ENCODE measurements at regions not wholly inside any gene's neighbourhood (a gene's known extent, or its start where the extent isn't known, plus 50 kb on each side); places are given as distances from the start of the nearest gene placed in this dataset.
"Not testable (repeated sequence)": the region's sequence is repeated elsewhere in the genome, so short reads cannot be mapped to it uniquely, and the experiment has no call there.

DNA sequence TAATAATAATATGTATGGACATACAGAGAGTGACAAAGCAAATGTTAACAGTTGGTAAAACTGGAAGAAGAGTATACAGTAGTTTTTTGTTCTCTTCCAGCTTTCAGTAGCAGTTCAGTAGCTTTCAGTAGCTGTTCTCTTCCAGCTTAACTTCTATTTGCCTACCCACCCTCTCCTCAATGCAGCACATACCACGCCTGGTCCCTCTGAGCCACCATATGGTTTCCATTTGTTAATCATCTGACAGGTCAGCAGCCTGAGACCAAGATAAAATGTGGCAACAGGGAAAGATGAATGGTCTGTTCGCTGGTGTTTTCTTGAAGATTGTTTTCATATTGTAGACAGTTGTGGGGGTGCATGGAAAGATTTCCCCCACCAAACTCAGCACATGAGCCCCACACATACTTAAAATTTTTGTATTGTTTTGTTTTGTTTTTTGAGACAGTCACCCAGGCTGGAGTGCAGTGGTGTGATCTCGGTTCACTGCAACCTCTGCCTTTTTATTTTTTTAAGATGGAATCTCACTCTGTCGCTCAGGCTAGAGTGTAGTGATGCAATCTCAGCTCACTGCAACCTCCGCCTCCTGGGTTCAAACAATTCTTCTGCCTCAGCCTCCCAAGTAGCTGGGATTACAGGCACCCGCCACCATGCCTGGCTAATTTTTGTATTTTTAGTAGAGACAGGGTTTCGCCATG is 56.8 kb downstream of the ATP6V0E2 start:
- DNase-seq (ENCODE audit: low read depth, low spot score): not testable (repeated sequence)

GRCh38 chr7:149933776-149934175 is 60.0 kb downstream of the ATP6V0E2 start:
- DNase-seq (ENCODE audit: low read depth, low spot score): not testable (repeated sequence)

- DNase-seq (ENCODE audit: low read depth, low spot score): not testable (repeated sequence)
Observed at GRCh38 chr7:149947346-149947745, 73.6 kb downstream of the ATP6V0E2 start.

GRCh38 chr7:149948444-149948843 is 74.7 kb downstream of the ATP6V0E2 start:
- not testable (repeated sequence) for DNase-seq (ENCODE audit: low read depth, low spot score)

DNA sequence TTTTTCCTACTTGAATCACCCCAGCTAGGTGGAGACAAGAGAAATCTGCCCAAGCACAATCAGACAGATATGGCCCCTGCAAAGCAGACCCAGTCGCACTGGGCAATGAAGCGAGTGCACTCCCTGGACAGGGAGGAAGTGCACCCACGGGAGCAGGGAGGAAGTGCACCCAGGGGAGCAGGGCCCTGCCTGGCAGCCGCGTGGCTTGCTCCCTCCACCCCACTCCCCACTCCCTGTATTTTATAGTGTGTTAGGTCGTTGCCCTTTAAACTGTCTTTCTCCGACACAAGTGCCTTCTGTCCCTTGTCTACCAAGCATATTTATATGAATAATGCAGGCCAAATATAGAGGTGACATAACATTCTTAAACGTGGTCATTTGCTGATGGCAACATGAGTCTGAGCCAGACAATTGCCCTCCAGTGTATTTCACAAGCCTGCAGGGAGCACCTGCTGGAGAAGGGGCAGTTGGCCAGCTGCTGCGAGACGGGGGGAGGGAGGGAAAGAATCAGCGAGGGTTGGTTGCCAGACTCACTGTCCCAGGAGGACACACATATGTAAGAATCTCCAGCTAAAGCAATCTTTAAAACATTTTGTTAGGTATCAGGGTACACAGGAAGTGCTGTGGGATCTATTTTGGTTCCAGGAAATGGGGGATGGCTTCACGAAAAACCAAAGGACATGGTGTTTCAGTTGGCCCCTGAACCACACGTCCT is 76.3 kb downstream of the ATP6V0E2 start:
- not testable (repeated sequence) for DNase-seq (ENCODE audit: low read depth, low spot score)

DNA sequence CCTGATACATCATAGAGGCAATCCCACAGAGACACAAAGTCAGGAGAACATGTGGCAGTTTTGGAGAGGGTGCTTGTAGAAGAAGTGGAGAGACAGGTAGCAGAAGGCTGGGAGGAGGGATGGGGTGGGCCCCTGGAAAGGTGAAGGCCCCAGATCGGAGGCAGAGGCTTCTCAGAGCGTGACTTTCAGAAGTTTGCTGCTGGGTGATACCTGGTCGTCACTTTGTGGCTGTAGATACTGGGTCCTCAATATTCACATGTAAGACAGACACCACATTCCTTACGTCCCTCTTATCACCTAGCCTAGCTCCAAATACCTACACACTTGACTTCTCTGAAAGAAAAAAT is 76.8 kb downstream of the ATP6V0E2 start:
- DNase-seq (ENCODE audit: low read depth, low spot score): not testable (repeated sequence)

- DNase-seq (ENCODE audit: low read depth, low spot score): not testable (repeated sequence)
Observed at GRCh38 chr7:149951579-149951978, 77.8 kb downstream of the ATP6V0E2 start.

GRCh38 chr7:149958880-149959279 is 85.1 kb downstream of the ATP6V0E2 start:
- DNase-seq (ENCODE audit: low read depth, low spot score): not testable (repeated sequence)

GRCh38 chr7:149960863-149961262 is 87.1 kb downstream of the ATP6V0E2 start:
- not testable (repeated sequence) for DNase-seq (ENCODE audit: low read depth, low spot score)

DNA sequence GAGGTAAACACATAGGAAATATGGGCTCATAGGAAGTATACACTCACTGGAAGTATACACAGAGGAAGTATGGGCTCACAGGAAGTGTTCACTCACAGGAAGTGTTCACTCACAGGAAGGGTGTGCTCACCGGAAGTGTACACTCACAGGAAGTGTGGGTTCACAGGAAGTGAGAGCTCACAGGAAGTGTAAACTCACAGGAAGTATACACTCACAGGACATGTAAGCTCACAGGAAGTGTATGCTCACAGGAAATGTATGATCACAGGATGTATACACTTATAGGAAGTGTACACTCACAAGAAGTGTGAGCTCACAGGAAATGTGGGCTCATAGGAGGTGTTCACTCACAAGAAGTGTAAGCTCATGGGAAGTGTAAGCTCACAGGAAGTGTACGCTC is 88.1 kb downstream of the ATP6V0E2 start:
- DNase-seq (ENCODE audit: low read depth, low spot score): not testable (repeated sequence)

GRCh38 chr7:149962685-149963319 is 89.0 kb downstream of the ATP6V0E2 start:
- DNase-seq (ENCODE audit: low read depth, low spot score): not testable (repeated sequence)

DNA sequence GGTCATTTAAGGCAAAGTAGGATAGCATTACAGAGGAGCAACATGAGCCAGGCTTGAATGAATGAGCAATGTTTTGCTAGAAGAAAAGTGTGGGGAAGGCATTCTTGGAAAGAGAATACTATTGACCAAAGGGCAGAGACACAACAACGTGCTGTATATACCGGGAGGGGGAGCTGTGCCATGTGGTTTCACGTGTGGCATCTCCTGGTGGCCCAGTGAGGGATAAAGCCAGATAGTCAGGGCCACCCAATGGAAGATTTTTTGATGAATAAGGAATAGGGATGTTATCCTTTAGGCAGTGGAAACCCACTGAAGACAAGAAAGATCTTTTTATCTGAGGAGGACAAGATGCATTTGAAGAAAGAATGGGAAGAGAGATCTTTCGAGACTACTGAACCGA is 90.2 kb downstream of the ATP6V0E2 start:
- DNase-seq (ENCODE audit: low read depth, low spot score): not testable (repeated sequence)

DNA sequence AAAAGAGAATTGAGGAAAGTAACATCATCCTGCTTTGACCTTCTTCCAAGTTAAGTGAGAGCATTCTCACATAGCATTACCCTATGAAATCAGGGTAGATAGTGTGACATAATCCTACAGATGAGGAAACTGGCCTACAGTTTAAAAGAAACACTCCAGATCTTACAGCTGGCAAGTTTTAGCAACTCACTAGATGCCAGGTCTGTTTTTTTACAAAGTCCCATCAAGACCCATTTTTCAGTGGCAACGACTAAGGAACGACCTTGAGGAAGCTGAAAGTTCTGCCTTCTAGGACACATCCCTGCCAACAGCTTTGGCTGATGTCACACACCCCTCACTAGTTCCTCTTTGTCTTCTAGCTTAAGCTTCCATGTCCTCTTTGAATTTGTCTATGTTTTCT is 92.7 kb downstream of the ATP6V0E2 start:
- DNase-seq (ENCODE audit: low read depth, low spot score): not testable (repeated sequence)

- not testable (repeated sequence) for DNase-seq (ENCODE audit: low read depth, low spot score)
Observed at GRCh38 chr7:149972977-149973376, 99.2 kb downstream of the ATP6V0E2 start.

DNA sequence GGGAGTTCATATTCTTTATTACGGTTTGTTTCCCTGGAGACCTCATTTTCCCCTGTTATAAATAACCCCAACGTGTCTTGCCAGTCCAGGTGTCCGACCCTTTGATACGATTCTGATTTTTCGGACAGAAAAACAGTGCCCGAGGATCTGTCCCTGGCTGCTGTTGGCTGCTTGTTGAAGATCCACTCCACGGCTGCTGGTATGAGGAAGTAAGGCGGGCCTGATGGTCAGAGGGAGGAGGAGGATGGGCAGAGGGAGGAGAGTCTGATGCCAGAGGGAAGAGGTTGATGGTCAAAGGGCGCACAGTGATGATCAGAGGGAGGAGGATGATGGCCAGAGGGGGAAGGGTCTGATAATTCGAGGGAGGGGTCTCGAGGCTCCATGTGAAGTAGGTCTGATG is 99.9 kb downstream of the ATP6V0E2 start:
- not testable (repeated sequence) for DNase-seq (ENCODE audit: low read depth, low spot score)

GRCh38 chr7:149975608-149976007 is 101.8 kb downstream of the ATP6V0E2 start:
- DNase-seq (ENCODE audit: low read depth, low spot score): not testable (repeated sequence)

GRCh38 chr7:149978537-149978936 is 104.8 kb downstream of the ATP6V0E2 start:
- DNase-seq (ENCODE audit: low read depth, low spot score): not testable (repeated sequence)

DNA sequence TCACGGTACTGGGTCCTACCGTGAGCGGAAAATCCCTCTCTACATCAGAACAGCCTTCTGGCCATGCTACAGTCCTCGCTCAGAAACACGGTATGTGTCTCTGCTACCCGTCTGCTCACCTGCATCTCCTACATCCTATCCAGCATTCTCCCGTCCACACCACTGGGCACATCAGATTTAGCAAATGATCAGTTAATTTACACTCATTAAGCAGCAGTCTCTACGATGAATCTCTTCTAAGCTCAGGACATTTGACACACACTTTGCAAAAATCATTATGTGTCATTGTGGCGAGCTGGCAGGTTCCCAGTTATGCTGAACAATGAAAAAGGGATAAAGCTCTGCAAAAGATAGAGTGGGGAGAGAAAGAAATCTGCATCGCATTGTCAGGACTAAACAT is 105.2 kb downstream of the ATP6V0E2 start:
- DNase-seq (ENCODE audit: low read depth, low spot score): not testable (repeated sequence)

- DNase-seq (ENCODE audit: low read depth, low spot score): not testable (repeated sequence)
Observed at GRCh38 chr7:149982537-149983112, 108.9 kb downstream of the ATP6V0E2 start.

DNA sequence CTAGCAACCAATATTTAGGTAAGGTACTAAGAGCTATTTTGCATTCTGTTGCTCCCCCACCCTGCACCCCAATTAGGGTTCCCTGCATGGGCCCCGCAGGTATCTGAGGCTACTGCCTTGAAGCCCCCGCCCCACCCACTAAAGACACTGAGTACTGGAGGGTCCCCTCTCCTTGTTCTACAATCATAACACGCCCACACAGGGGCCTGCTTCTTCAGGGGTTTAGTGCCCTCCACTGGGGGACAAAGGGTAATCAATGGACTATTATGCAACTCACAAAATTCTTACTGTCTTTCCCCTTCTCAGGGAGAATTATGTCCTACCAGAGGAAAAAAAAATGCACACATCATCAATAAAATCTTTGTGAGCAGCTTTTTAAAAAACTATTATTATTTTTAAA is 113.1 kb downstream of the ATP6V0E2 start:
- DNase-seq (ENCODE audit: low read depth, low spot score): not testable (repeated sequence)

GRCh38 chr7:149991652-149992302 is 118.0 kb downstream of the ATP6V0E2 start:
- DNase-seq (ENCODE audit: low read depth, low spot score): not testable (repeated sequence)

DNA sequence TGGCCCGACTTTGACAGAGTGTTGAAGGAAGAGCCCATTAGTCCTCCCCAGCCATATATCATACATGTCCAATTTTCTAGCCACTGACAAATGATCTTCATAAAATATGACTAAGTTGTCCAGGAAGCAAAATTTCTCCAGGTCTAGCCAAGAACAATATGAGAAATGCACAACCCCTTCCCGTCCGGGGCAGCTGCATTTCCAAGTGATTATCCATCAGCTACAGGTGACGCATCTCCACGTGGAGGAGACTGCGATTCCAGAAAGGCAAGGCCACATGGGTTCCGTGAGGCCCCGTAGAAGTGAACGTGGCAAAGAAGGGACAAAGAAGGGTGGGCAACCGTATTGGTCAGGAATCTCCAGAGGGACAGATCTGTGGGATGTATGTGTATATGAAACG is 118.6 kb downstream of the ATP6V0E2 start:
- not testable (repeated sequence) for DNase-seq (ENCODE audit: low read depth, low spot score)
